HL-60 (cell line): ENCODE measurements at regions not wholly inside any gene's neighbourhood (a gene's known extent, or its start where the extent isn't known, plus 50 kb on each side); places are given as distances from the start of the nearest gene placed in this dataset.

Experiments
- DNase-seq, 2 experiments: peaks; one replicate each; pipeline ENCODE4 v3.0.0-alpha.2; 2010 to 2020; ENCODE audit warnings: low read depth in 1 of 2, low spot score in 1 of 2
- H3K27ac ChIP-seq: fragments of 250-450 bp; sonication (Bioruptor Pico); replicated peaks from 2 replicates; pipeline ENCODE4 v1.5.1; 2020; ENCODE audit warnings: mild to moderate bottlenecking, moderate library complexity
- H3K27me3 ChIP-seq: fragments of 250-450 bp; sonication (Bioruptor Pico); 2 replicates; pipeline ENCODE4 v1.5.1; 2021; ENCODE audit warnings: mild to moderate bottlenecking, moderate library complexity; ENCODE audit not compliant: insufficient read depth, poor library complexity, severe bottlenecking
- H3K4me3 ChIP-seq: replicated peaks from 2 replicates; pipeline ENCODE4 v1.5.1; 2011; ENCODE audit warnings: mild to moderate bottlenecking, control low read depth, low read length; ENCODE audit not compliant: insufficient read depth
- GABPA ChIP-seq: IDR thresholded peaks from 2 replicates; pipeline ENCODE4 v1.6.1; 2012; ENCODE audit warnings: low read depth
- POLR2AphosphoS5 ChIP-seq: IDR thresholded peaks from 2 replicates; pipeline ENCODE4 v1.6.1; 2012; ENCODE audit warnings: low read depth
- SPI1 ChIP-seq: IDR thresholded peaks from 2 replicates; pipeline ENCODE4 v1.6.1; 2012; ENCODE audit warnings: low read depth, mild to moderate bottlenecking, borderline replicate concordance
- TF ChIP-seq, protein P1 (sequence below): IDR thresholded peaks from 2 replicates; pipeline ENCODE4 v1.6.1; 2012; ENCODE audit warnings: low read depth; ENCODE audit not compliant: insufficient replicate concordance
- TF ChIP-seq, protein P2 (sequence below): IDR thresholded peaks from one replicate; pipeline ENCODE4 v1.5.1; 2011; ENCODE audit warnings: low read length, control low read depth, inconsistent platforms; ENCODE audit not compliant: insufficient read depth

DNA sequence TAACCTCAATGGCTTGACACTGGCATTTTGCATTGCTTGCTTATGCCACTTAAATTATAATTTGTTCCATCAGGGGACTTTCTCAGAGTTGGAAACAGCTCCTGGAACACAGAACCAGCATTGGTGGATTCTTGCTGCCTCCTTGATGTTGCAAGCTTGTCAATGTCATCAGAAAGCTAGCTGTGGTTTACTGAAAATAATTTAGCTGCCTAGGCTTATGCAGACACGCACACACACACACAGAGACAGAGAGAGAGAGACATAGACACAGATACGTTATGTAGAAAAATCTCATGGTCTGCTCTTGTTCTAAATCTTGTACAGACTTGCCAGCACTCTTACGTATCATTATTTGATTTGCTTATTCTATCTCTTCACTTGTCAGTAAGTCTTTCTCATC, 78.0 kb downstream of the HMHB1 start:
- Histone ChIP-seq H3K4me3 (no peak overlapping the region), H3K27ac (no peak overlapping the region), H3K27me3 (no peaks in the 10 kb centered on the region)
- DNase-seq, result no peak
- TF ChIP-seq, protein P1, sequence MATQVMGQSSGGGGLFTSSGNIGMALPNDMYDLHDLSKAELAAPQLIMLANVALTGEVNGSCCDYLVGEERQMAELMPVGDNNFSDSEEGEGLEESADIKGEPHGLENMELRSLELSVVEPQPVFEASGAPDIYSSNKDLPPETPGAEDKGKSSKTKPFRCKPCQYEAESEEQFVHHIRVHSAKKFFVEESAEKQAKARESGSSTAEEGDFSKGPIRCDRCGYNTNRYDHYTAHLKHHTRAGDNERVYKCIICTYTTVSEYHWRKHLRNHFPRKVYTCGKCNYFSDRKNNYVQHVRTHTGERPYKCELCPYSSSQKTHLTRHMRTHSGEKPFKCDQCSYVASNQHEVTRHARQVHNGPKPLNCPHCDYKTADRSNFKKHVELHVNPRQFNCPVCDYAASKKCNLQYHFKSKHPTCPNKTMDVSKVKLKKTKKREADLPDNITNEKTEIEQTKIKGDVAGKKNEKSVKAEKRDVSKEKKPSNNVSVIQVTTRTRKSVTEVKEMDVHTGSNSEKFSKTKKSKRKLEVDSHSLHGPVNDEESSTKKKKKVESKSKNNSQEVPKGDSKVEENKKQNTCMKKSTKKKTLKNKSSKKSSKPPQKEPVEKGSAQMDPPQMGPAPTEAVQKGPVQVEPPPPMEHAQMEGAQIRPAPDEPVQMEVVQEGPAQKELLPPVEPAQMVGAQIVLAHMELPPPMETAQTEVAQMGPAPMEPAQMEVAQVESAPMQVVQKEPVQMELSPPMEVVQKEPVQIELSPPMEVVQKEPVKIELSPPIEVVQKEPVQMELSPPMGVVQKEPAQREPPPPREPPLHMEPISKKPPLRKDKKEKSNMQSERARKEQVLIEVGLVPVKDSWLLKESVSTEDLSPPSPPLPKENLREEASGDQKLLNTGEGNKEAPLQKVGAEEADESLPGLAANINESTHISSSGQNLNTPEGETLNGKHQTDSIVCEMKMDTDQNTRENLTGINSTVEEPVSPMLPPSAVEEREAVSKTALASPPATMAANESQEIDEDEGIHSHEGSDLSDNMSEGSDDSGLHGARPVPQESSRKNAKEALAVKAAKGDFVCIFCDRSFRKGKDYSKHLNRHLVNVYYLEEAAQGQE, result no peak
- TF ChIP-seq SPI1, result no peak
- TF ChIP-seq, protein P2, sequence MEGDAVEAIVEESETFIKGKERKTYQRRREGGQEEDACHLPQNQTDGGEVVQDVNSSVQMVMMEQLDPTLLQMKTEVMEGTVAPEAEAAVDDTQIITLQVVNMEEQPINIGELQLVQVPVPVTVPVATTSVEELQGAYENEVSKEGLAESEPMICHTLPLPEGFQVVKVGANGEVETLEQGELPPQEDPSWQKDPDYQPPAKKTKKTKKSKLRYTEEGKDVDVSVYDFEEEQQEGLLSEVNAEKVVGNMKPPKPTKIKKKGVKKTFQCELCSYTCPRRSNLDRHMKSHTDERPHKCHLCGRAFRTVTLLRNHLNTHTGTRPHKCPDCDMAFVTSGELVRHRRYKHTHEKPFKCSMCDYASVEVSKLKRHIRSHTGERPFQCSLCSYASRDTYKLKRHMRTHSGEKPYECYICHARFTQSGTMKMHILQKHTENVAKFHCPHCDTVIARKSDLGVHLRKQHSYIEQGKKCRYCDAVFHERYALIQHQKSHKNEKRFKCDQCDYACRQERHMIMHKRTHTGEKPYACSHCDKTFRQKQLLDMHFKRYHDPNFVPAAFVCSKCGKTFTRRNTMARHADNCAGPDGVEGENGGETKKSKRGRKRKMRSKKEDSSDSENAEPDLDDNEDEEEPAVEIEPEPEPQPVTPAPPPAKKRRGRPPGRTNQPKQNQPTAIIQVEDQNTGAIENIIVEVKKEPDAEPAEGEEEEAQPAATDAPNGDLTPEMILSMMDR, result no peak

DNA sequence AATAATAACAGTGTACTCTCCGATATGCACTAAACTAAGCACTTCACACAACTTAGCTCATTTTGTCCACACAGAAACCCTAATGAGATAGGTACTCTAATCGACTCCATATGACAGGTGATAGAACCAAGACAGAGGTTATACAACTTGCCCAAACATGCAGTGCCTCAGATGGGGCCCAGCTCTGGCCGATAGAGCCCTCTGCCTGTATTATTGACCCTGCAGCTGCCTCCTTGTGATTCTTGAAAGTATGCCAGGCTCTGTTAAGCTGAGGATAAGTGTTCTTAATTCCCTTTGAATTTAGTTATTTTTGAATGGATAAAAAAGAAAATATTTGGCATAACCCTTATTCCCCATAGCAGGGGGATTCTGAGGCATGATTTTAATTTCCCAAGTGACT, 78.5 kb downstream of the HMHB1 start:
- no peak for DNase-seq
- no peak overlapping the region for H3K4me3 ChIP-seq
- H3K27me3 ChIP-seq, result no peaks in the 10 kb centered on the region
- TF ChIP-seq, protein P2, result no peak
- no peak for TF ChIP-seq POLR2AphosphoS5
- TF ChIP-seq GABPA, result no peak
- no peak for TF ChIP-seq SPI1
- TF ChIP-seq, protein P1, result no peak
- H3K27ac ChIP-seq, result no peak overlapping the region

DNA sequence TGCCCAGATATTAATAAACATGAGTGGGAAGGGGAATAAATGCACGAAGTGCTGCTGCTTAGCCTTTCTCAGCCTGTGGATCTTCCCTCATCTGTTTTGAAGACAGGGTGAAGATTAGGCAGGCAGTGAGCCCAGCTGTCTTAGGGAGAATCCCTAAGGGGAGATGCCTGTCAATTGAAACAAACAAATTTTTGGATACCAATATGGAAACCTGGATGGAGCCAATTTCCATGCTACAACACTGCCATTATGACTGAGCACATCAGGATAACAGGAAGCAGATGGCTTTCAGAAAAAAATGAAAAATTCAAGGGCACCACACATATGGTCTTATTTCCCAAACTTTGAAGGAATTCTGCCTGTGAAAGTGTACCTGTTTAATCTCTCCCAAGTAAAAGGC, 80.3 kb downstream of the HMHB1 start:
- no peaks in the 10 kb centered on the region for H3K27me3 ChIP-seq
- TF ChIP-seq, protein P2, result no peak
- TF ChIP-seq SPI1 (no peak), GABPA (no peak), POLR2AphosphoS5 (no peak)
- TF ChIP-seq, protein P1, result no peak
- no peak for DNase-seq

More for the DNA sequence above, 80.3 kb downstream of the HMHB1 start:
- no peak overlapping the region for H3K4me3 ChIP-seq
- H3K27ac ChIP-seq, result no peak overlapping the region
